Endodermal cell (in vitro differentiated cells): ENCODE measurements at regions not wholly inside any gene's neighbourhood (a gene's known extent, or its start where the extent isn't known, plus 50 kb on each side); places are given as distances from the start of the nearest gene placed in this dataset.

ENCODE experiments used
- DNase-seq: peaks from one replicate; pipeline ENCODE4 v3.0.0-alpha.2; 2017
- H3K27ac ChIP-seq: 2 replicates; pipeline ENCODE4 v1.5.1; 2013; ENCODE audit warnings: mild to moderate bottlenecking, low read depth, low read length, moderate library complexity
- H3K27me3 ChIP-seq: 2 replicates; pipeline ENCODE4 v1.6.1; 2013; ENCODE audit warnings: mild to moderate bottlenecking, low read length, moderate library complexity; ENCODE audit not compliant: insufficient read depth, control insufficient read depth, poor library complexity, severe bottlenecking
- H3K36me3 ChIP-seq: 2 replicates; pipeline ENCODE4 v1.7.0; 2013; ENCODE audit warnings: mild to moderate bottlenecking, low read length, moderate library complexity; ENCODE audit not compliant: control insufficient read depth, insufficient read depth
- H3K4me1 ChIP-seq: one replicate; pipeline ENCODE4 v1.7.0; 2013; ENCODE audit warnings: low read length; ENCODE audit not compliant: control insufficient read depth, insufficient read depth
- H3K4me3 ChIP-seq: 2 replicates; pipeline ENCODE4 v1.5.1; 2013; ENCODE audit warnings: mild to moderate bottlenecking, low read length, moderate library complexity
- H3K9ac ChIP-seq: 2 replicates; pipeline ENCODE4 v1.6.1; 2013; ENCODE audit warnings: mild to moderate bottlenecking, low read length, moderate library complexity; ENCODE audit not compliant: poor library complexity, severe bottlenecking; ENCODE audit errors: extremely low read depth
- H3K9me3 ChIP-seq: 2 replicates; pipeline ENCODE4 v1.6.1; 2013; ENCODE audit warnings: mild to moderate bottlenecking, low read length, moderate library complexity; ENCODE audit not compliant: control insufficient read depth
- H3K27ac Mint-ChIP-seq: 2 replicates; pipeline ENCODE4 v1.8.0; 2020; ENCODE audit warnings: mixed read lengths
- H3K27me3 Mint-ChIP-seq: 2 replicates; pipeline ENCODE4 v1.8.0; 2021; ENCODE audit warnings: mild to moderate bottlenecking, mixed read lengths; ENCODE audit not compliant: insufficient read depth
- H3K36me3 Mint-ChIP-seq: 2 replicates; pipeline ENCODE4 v1.8.0; 2020; ENCODE audit warnings: low read depth, mixed read lengths
- H3K4me1 Mint-ChIP-seq: 2 replicates; pipeline ENCODE4 v1.8.0; 2020; ENCODE audit warnings: mixed read lengths
- H3K4me3 Mint-ChIP-seq: 2 replicates; pipeline ENCODE4 v1.8.0; 2020; ENCODE audit warnings: mild to moderate bottlenecking, moderate library complexity, mixed read lengths
- H3K9me3 Mint-ChIP-seq: 2 replicates; pipeline ENCODE4 v1.8.0; 2020; ENCODE audit warnings: mild to moderate bottlenecking, mixed read lengths
- CTCF ChIP-seq: fragments of 200-600 bp; sonication (generic); conservative IDR thresholded peaks from 2 replicates; pipeline ENCODE4 v1.5.0; 2021; ENCODE audit warnings: antibody characterized with exemption, mild to moderate bottlenecking
- WGBS, 2 experiments: methylation state at CpG; one replicate each; pipeline versions ENCODE4 v1.1.5 to v1.1.7; 2013; ENCODE audit warnings: missing lambda C conversion rate in 2 of 2, mixed read lengths in 1 of 2; ENCODE audit not compliant: insufficient coverage in 1 of 2, insufficient read length in 1 of 2; 5-methylcytosine and 5-hydroxymethylcytosine counted together

GRCh38 chr9:120336021-120336752, 243.8 kb downstream of the CDK5RAP2 start:
- TF ChIP-seq CTCF, result no peak
- Mint-ChIP-seq H3K4me1 (no peaks in the 10 kb centered on the region), H3K9me3 (no peaks in the 10 kb centered on the region), H3K27me3 (peaks cover 14% of the 10 kb centered on the region), H3K27ac (no peak overlapping the region), H3K4me3 (no peak overlapping the region), H3K36me3 (no peaks in the 10 kb centered on the region)
- Histone ChIP-seq H3K36me3 (no peaks in the 10 kb centered on the region), H3K9me3 (no peaks in the 10 kb centered on the region), H3K9ac (no peak overlapping the region), H3K27ac (no peak overlapping the region), H3K4me3 (no peak overlapping the region), H3K4me1 (no peaks in the 10 kb centered on the region), H3K27me3 (peaks cover 17% of the 10 kb centered on the region)
- 93 to 95% methylated on average over 4 to 6 of the region's 6 CpGs for WGBS, 2 experiments
- DNase-seq, result no peak

- 80 to 95% methylated on average over 2 to 3 of the region's 3 CpGs for WGBS, 2 experiments
Measured at GRCh38 chr9:120331913-120332312, 248.1 kb downstream of the CDK5RAP2 start.

GRCh38 chr9:120330031-120330430, 249.9 kb downstream of the CDK5RAP2 start:
- Mint-ChIP-seq H3K27ac (no peak overlapping the region), H3K4me1 (peaks cover 2% of the 10 kb centered on the region), H3K36me3 (no peaks in the 10 kb centered on the region), H3K27me3 (peaks cover 36% of the 10 kb centered on the region), H3K4me3 (no peak overlapping the region), H3K9me3 (no peaks in the 10 kb centered on the region)
- DNase-seq, result no peak
- H3K4me1 ChIP-seq, result no peaks in the 10 kb centered on the region
- H3K9me3 ChIP-seq, result no peaks in the 10 kb centered on the region
- no peak overlapping the region for H3K4me3 ChIP-seq
- peaks cover 11% of the 10 kb centered on the region for H3K27me3 ChIP-seq
- 93% methylated on average over 2 of the region's 2 CpGs; no CpG with 5 or more reads in 1 of the 2 experiments for WGBS, 2 experiments
- H3K9ac ChIP-seq, result no peak overlapping the region
- TF ChIP-seq CTCF, result no peak
- H3K27ac ChIP-seq, result no peak overlapping the region
- no peaks in the 10 kb centered on the region for H3K36me3 ChIP-seq

More at GRCh38 chr9:120331913-120332312, 248.1 kb downstream of the CDK5RAP2 start:
- peaks cover 11% of the 10 kb centered on the region for H3K27me3 ChIP-seq
- Mint-ChIP-seq H3K4me3 (no peak overlapping the region), H3K27ac (no peak overlapping the region), H3K27me3 (peaks cover 23% of the 10 kb centered on the region), H3K36me3 (no peaks in the 10 kb centered on the region), H3K9me3 (no peaks in the 10 kb centered on the region), H3K4me1 (no peaks in the 10 kb centered on the region)
- DNase-seq, result no peak
- TF ChIP-seq CTCF, result no peak
- H3K4me1 ChIP-seq, result no peaks in the 10 kb centered on the region
- H3K27ac ChIP-seq, result no peak overlapping the region
- no peak overlapping the region for H3K9ac ChIP-seq
- H3K9me3 ChIP-seq, result no peaks in the 10 kb centered on the region
- H3K4me3 ChIP-seq, result no peak overlapping the region
- H3K36me3 ChIP-seq, result no peaks in the 10 kb centered on the region
